ENCODE measurements at regions not wholly inside any gene's neighbourhood (a gene's known extent, or its start where the extent isn't known, plus 50 kb on each side); places are given as distances from the start of the nearest gene placed in this dataset.

DNA sequence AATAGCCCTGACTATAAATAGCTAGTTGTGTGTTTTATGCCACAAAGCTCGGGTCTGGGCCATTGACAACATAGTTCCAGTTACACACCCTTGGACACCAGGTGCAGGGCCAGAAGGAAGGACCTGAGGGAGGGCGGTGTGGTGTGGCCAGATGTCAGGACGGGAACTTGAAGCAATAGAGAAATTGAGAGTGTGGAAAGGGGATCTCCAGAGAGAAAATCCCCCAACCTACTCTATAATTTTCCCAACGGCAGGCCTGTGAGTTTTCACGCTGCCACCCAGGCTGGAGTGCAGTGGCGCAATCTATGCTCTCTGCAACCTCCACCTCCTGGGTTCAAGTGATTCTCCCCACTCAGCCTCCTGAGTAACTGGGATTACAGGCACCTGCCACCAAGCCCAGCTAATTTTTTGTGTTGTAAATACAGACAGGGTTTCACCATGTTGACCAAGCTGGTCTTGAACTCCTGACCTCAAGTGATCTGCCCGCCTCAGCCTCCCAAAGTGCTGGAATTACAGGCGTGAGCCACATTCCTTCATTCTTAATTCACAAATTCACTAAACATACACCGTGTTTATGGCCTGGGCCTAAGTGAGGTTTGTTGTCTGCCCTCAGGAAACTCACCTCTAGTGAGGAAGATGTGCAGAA is 70.8 kb upstream of the KLF13 start (continued):
- TF ChIP-seq, protein P1, sequence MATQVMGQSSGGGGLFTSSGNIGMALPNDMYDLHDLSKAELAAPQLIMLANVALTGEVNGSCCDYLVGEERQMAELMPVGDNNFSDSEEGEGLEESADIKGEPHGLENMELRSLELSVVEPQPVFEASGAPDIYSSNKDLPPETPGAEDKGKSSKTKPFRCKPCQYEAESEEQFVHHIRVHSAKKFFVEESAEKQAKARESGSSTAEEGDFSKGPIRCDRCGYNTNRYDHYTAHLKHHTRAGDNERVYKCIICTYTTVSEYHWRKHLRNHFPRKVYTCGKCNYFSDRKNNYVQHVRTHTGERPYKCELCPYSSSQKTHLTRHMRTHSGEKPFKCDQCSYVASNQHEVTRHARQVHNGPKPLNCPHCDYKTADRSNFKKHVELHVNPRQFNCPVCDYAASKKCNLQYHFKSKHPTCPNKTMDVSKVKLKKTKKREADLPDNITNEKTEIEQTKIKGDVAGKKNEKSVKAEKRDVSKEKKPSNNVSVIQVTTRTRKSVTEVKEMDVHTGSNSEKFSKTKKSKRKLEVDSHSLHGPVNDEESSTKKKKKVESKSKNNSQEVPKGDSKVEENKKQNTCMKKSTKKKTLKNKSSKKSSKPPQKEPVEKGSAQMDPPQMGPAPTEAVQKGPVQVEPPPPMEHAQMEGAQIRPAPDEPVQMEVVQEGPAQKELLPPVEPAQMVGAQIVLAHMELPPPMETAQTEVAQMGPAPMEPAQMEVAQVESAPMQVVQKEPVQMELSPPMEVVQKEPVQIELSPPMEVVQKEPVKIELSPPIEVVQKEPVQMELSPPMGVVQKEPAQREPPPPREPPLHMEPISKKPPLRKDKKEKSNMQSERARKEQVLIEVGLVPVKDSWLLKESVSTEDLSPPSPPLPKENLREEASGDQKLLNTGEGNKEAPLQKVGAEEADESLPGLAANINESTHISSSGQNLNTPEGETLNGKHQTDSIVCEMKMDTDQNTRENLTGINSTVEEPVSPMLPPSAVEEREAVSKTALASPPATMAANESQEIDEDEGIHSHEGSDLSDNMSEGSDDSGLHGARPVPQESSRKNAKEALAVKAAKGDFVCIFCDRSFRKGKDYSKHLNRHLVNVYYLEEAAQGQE (IDR thresholded peaks at IDR 0.05; ENCODE audit: low read depth, low read length): no peak
- TF ChIP-seq, protein P2, sequence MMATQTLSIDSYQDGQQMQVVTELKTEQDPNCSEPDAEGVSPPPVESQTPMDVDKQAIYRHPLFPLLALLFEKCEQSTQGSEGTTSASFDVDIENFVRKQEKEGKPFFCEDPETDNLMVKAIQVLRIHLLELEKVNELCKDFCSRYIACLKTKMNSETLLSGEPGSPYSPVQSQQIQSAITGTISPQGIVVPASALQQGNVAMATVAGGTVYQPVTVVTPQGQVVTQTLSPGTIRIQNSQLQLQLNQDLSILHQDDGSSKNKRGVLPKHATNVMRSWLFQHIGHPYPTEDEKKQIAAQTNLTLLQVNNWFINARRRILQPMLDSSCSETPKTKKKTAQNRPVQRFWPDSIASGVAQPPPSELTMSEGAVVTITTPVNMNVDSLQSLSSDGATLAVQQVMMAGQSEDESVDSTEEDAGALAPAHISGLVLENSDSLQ (IDR thresholded peaks at IDR 0.05): no peak; the same call in 1 of the 2 replicates
- TF ChIP-seq RCOR1 (conservative IDR thresholded peaks at IDR 0.05; ENCODE audit: low read depth, low read length) (no peak), HDAC6 (IDR thresholded peaks at IDR 0.05; ENCODE audit: unreplicated experiment) (no peak), ZNF384 (IDR thresholded peaks at IDR 0.05; ENCODE audit: borderline replicate concordance, low read depth, low read length) (no peak), ZBED1 (IDR thresholded peaks at IDR 0.05; ENCODE audit: borderline replicate concordance) (peak; percentile 47), POLR2AphosphoS5 (IDR thresholded peaks at IDR 0.05; ENCODE audit: low read length) (no peak), CBFB (IDR thresholded peaks at IDR 0.05; ENCODE audit: low read depth) (peak; percentile 27; the same call in 1 of the 2 replicates), LARP7 (IDR thresholded peaks at IDR 0.05) (no peak)
- TF ChIP-seq, protein P3, sequence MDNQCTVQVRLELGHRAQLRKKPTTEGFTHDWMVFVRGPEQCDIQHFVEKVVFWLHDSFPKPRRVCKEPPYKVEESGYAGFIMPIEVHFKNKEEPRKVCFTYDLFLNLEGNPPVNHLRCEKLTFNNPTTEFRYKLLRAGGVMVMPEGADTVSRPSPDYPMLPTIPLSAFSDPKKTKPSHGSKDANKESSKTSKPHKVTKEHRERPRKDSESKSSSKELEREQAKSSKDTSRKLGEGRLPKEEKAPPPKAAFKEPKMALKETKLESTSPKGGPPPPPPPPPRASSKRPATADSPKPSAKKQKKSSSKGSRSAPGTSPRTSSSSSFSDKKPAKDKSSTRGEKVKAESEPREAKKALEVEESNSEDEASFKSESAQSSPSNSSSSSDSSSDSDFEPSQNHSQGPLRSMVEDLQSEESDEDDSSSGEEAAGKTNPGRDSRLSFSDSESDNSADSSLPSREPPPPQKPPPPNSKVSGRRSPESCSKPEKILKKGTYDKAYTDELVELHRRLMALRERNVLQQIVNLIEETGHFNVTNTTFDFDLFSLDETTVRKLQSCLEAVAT (IDR thresholded peaks at IDR 0.05): peak; percentile 24; the same call in 1 of the 2 replicates
- TF ChIP-seq, protein P4, sequence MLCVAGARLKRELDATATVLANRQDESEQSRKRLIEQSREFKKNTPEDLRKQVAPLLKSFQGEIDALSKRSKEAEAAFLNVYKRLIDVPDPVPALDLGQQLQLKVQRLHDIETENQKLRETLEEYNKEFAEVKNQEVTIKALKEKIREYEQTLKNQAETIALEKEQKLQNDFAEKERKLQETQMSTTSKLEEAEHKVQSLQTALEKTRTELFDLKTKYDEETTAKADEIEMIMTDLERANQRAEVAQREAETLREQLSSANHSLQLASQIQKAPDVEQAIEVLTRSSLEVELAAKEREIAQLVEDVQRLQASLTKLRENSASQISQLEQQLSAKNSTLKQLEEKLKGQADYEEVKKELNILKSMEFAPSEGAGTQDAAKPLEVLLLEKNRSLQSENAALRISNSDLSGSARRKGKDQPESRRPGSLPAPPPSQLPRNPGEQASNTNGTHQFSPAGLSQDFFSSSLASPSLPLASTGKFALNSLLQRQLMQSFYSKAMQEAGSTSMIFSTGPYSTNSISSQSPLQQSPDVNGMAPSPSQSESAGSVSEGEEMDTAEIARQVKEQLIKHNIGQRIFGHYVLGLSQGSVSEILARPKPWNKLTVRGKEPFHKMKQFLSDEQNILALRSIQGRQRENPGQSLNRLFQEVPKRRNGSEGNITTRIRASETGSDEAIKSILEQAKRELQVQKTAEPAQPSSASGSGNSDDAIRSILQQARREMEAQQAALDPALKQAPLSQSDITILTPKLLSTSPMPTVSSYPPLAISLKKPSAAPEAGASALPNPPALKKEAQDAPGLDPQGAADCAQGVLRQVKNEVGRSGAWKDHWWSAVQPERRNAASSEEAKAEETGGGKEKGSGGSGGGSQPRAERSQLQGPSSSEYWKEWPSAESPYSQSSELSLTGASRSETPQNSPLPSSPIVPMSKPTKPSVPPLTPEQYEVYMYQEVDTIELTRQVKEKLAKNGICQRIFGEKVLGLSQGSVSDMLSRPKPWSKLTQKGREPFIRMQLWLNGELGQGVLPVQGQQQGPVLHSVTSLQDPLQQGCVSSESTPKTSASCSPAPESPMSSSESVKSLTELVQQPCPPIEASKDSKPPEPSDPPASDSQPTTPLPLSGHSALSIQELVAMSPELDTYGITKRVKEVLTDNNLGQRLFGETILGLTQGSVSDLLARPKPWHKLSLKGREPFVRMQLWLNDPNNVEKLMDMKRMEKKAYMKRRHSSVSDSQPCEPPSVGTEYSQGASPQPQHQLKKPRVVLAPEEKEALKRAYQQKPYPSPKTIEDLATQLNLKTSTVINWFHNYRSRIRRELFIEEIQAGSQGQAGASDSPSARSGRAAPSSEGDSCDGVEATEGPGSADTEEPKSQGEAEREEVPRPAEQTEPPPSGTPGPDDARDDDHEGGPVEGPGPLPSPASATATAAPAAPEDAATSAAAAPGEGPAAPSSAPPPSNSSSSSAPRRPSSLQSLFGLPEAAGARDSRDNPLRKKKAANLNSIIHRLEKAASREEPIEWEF (IDR thresholded peaks at IDR 0.05; ENCODE audit: insufficient replicate concordance, low read depth, low read length): peak; percentile 65
- TF ChIP-seq, protein P5, sequence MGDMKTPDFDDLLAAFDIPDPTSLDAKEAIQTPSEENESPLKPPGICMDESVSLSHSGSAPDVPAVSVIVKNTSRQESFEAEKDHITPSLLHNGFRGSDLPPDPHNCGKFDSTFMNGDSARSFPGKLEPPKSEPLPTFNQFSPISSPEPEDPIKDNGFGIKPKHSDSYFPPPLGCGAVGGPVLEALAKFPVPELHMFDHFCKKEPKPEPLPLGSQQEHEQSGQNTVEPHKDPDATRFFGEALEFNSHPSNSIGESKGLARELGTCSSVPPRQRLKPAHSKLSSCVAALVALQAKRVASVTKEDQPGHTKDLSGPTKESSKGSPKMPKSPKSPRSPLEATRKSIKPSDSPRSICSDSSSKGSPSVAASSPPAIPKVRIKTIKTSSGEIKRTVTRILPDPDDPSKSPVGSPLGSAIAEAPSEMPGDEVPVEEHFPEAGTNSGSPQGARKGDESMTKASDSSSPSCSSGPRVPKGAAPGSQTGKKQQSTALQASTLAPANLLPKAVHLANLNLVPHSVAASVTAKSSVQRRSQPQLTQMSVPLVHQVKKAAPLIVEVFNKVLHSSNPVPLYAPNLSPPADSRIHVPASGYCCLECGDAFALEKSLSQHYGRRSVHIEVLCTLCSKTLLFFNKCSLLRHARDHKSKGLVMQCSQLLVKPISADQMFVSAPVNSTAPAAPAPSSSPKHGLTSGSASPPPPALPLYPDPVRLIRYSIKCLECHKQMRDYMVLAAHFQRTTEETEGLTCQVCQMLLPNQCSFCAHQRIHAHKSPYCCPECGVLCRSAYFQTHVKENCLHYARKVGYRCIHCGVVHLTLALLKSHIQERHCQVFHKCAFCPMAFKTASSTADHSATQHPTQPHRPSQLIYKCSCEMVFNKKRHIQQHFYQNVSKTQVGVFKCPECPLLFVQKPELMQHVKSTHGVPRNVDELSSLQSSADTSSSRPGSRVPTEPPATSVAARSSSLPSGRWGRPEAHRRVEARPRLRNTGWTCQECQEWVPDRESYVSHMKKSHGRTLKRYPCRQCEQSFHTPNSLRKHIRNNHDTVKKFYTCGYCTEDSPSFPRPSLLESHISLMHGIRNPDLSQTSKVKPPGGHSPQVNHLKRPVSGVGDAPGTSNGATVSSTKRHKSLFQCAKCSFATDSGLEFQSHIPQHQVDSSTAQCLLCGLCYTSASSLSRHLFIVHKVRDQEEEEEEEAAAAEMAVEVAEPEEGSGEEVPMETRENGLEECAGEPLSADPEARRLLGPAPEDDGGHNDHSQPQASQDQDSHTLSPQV (IDR thresholded peaks at IDR 0.05): no peak
